Panc1 (cell line): ENCODE measurements at regions not wholly inside any gene's neighbourhood (a gene's known extent, or its start where the extent isn't known, plus 50 kb on each side); places are given as distances from the start of the nearest gene placed in this dataset.

Source experiments
- CTCF ChIP-seq: fragments of 450-650 bp; IDR thresholded peaks from 2 replicates; pipeline ENCODE4 v1.5.1; 2017; ENCODE audit warnings: mild to moderate bottlenecking
- POLR2AphosphoS5 ChIP-seq: IDR thresholded peaks from 2 replicates; pipeline ENCODE4 v1.6.1; 2012; ENCODE audit warnings: mild to moderate bottlenecking, low read depth, low read length, moderate library complexity
- REST ChIP-seq, 2 experiments: IDR thresholded peaks; 2 replicates each; pipeline ENCODE4 v1.6.1; 2011 to 2012; ENCODE audit warnings: low read depth in 2 of 2, control low read depth in 1 of 2, low read length in 1 of 2, mild to moderate bottlenecking in 1 of 2, moderate library complexity in 1 of 2; ENCODE audit not compliant: insufficient read depth in 1 of 2

GRCh38 chr10:31194986-31195385, 124.0 kb upstream of the ZEB1 start:
- TF ChIP-seq CTCF = no peak
- no peak for TF ChIP-seq REST (IDR thresholded peaks at IDR 0.05; ENCODE audit: insufficient read depth in 1 of 2, low read depth in 2 of 2, low read length in 1 of 2)
- TF ChIP-seq POLR2AphosphoS5 = no peak
